ENCODE measurements at regions not wholly inside any gene's neighbourhood (a gene's known extent, or its start where the extent isn't known, plus 50 kb on each side); places are given as distances from the start of the nearest gene placed in this dataset.

- TF ChIP-seq, protein P1, sequence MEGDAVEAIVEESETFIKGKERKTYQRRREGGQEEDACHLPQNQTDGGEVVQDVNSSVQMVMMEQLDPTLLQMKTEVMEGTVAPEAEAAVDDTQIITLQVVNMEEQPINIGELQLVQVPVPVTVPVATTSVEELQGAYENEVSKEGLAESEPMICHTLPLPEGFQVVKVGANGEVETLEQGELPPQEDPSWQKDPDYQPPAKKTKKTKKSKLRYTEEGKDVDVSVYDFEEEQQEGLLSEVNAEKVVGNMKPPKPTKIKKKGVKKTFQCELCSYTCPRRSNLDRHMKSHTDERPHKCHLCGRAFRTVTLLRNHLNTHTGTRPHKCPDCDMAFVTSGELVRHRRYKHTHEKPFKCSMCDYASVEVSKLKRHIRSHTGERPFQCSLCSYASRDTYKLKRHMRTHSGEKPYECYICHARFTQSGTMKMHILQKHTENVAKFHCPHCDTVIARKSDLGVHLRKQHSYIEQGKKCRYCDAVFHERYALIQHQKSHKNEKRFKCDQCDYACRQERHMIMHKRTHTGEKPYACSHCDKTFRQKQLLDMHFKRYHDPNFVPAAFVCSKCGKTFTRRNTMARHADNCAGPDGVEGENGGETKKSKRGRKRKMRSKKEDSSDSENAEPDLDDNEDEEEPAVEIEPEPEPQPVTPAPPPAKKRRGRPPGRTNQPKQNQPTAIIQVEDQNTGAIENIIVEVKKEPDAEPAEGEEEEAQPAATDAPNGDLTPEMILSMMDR (IDR thresholded peaks at IDR 0.05; ENCODE audit: insufficient read depth, low read length, poor library complexity, severe bottlenecking), result no peak
- no peak for TF ChIP-seq EZH2phosphoT487 (conservative IDR thresholded peaks at IDR 0.05; ENCODE audit: low read length)
These were observed 151.4 kb downstream of the ENGASE start for GRCh38 chr17:79226037-79226436.

Data from SU-DHL-6 (cell line).